Effector memory CD4-positive, alpha-beta T cell (primary cell): ENCODE measurements at regions not wholly inside any gene's neighbourhood (a gene's known extent, or its start where the extent isn't known, plus 50 kb on each side); places are given as distances from the start of the nearest gene placed in this dataset.

Source experiments
- DNase-seq, 3 donors: peaks; one replicate each; pipeline ENCODE4 v3.0.0-alpha.2; 2020
- H3K27ac ChIP-seq: 2 replicates; pipeline ENCODE4 v1.7.0; 2013; ENCODE audit warnings: mild to moderate bottlenecking, low read length, moderate library complexity; ENCODE audit not compliant: insufficient read depth, poor library complexity, severe bottlenecking
- H3K27me3 ChIP-seq: replicated peaks from 2 replicates; pipeline ENCODE4 v1.7.0; 2013; ENCODE audit warnings: mild to moderate bottlenecking, low read length; ENCODE audit not compliant: insufficient read depth, control insufficient read depth, poor library complexity, severe bottlenecking
- H3K36me3 ChIP-seq: 2 replicates; pipeline ENCODE4 v1.7.0; 2013; ENCODE audit warnings: mild to moderate bottlenecking, low read length, moderate library complexity; ENCODE audit not compliant: control insufficient read depth, insufficient read depth
- H3K4me1 ChIP-seq: 2 replicates; pipeline ENCODE4 v1.7.0; 2013; ENCODE audit warnings: low read length, mild to moderate bottlenecking; ENCODE audit not compliant: control insufficient read depth, insufficient read depth, poor library complexity, severe bottlenecking
- H3K4me3 ChIP-seq: 2 replicates; pipeline ENCODE4 v1.7.0; 2013; ENCODE audit warnings: low read length, low read depth, mild to moderate bottlenecking; ENCODE audit not compliant: insufficient read depth, poor library complexity, severe bottlenecking
- H3K9me3 ChIP-seq: 2 replicates; pipeline ENCODE4 v1.7.0; 2013; ENCODE audit warnings: mild to moderate bottlenecking, low read length, moderate library complexity; ENCODE audit not compliant: control insufficient read depth

DNA sequence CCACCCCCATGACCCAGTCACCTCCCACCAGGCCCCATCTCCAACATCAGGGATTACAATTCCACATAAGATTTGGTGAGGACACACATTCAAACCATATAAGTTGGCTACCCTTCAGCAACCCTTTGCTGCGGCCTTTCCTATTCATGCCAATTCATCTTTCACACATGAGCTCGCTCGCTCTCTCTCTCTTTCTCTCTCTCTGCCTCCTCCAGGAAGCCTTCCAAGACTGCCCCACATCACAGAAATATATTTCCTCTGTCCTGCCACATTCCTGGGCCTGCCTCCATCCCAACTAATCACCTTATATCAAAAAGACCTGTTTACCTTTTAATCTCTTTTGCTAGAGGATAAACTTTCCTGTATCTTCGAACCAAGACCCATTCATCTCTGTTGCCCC, 188.9 kb downstream of the TTC32 start:
- no peaks in the 10 kb centered on the region for H3K4me1 ChIP-seq

DNA sequence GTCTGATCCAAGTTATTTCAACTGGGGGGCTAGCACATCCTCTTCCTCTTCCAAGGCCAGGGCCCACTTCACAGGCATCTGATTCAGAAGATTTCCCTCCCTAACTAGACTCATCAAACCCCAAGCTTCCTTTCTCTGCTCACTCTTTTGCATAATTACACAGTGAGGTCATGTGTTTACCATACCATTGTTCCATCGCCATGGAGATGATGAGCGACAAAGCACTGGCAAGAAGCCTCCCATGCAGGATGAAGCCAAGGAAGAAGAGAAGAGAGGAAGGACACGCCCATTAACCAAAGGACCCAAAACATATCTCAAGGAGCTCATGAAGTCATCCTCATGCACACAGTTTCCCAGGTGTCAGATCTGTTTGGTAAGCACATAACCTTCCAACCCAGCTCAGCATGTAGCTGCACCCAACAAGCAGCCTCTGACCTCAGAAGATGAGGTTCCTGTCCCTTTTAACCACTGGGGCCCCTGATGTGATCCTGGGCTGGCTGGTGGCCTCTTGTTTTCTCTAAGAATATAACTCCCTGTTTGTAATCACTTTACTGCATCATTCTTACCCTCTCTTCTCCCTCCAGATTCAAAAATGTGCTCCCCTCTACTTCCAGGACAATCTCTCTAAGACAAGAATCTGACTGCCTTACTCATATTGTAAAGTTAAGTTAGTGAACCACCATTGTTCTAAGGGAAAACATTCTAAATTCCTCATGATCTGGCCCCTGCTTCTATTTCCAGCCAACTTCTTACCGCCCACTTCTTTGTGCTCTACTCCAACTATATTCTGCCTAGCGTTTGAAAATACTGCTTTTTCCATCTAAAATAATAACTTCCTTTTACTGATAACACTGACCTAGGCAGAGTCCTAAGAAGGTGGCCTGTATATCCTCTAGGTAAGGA, 190.1 kb downstream of the TTC32 start:
- Histone ChIP-seq H3K27me3 (no peaks in the 10 kb centered on the region), H3K36me3 (no peaks in the 10 kb centered on the region)

More for the DNA sequence above, 188.9 kb downstream of the TTC32 start:
- no peak overlapping the region for H3K27ac ChIP-seq
- no peaks in the 10 kb centered on the region for H3K36me3 ChIP-seq
- no peak for DNase-seq
- H3K4me3 ChIP-seq = no peak overlapping the region
- H3K27me3 ChIP-seq = no peaks in the 10 kb centered on the region
- H3K9me3 ChIP-seq = no peaks in the 10 kb centered on the region

DNA sequence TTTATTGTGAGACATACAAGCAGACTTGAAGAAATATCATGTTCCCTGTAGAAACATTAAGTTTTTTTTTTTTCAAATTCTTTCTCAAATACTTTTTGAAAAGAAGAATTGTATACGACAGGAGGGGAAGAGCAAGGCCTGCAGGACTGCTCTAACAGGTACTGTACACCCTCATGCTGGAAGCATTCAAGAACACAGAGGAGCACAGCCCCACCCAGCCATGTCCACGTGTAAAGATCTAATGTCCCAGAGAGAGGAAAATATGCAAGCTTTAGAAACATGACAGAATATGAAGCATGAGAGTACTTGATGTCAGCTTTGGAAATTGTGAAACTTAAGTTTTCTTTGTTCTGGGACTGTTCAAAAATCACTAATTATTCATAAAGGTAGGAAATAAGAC, 191.6 kb downstream of the TTC32 start:
- no peak overlapping the region for H3K4me3 ChIP-seq
- H3K36me3 ChIP-seq = no peaks in the 10 kb centered on the region
- H3K4me1 ChIP-seq = no peaks in the 10 kb centered on the region
- H3K27ac ChIP-seq = no peak overlapping the region
- DNase-seq = no peak
- H3K9me3 ChIP-seq = no peaks in the 10 kb centered on the region
- H3K27me3 ChIP-seq = no peaks in the 10 kb centered on the region

More for the DNA sequence above, 190.1 kb downstream of the TTC32 start:
- H3K9me3 ChIP-seq = no peaks in the 10 kb centered on the region
- no peak for DNase-seq
- no peak overlapping the region for H3K4me3 ChIP-seq
- no peak overlapping the region for H3K27ac ChIP-seq
- no peaks in the 10 kb centered on the region for H3K4me1 ChIP-seq

DNA sequence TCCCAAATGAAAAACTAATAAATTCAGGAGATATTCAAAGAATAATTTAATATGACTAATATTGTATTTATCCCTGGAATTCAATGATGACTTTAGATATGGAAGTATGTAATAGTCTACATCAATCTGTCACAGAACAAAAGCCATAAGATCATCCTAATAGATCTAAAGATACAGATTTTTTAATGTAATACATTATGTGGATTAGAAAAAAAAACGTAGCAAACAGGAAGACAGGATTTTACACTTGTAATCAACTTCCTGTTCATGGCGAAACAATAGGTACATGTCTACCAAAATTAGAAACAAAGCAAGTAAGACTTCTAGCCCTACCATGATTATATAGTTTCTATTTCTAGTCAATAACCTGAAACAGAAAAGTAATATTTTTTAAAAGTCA, 192.2 kb downstream of the TTC32 start:
- DNase-seq = no peak
- no peaks in the 10 kb centered on the region for H3K9me3 ChIP-seq
- no peaks in the 10 kb centered on the region for H3K36me3 ChIP-seq
- H3K27me3 ChIP-seq = no peaks in the 10 kb centered on the region
- H3K4me1 ChIP-seq = no peaks in the 10 kb centered on the region
- no peak overlapping the region for H3K27ac ChIP-seq
- no peak overlapping the region for H3K4me3 ChIP-seq

DNA sequence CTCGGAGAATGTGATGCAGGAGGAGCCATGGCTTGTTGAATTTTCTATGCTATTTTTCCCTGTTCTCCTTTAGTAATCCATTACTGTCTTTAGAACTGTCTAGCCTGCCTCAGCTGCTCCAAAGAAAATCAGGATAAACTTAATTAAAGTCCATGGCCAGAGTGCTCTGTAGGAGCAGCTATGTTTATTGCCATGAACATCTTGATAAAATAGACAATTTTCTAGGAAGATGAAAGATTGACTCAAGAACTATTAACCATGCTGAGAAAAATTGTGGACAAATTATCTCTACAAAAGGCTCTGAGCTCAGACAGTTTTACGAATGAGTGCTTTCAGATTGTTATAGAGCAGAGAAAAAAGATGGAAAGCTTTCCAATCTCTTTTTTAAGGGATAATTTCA, 193.0 kb downstream of the TTC32 start:
- H3K9me3 ChIP-seq = no peaks in the 10 kb centered on the region
- DNase-seq = no peak
- H3K27me3 ChIP-seq = no peaks in the 10 kb centered on the region
- H3K36me3 ChIP-seq = no peaks in the 10 kb centered on the region
- no peak overlapping the region for H3K4me3 ChIP-seq
- H3K4me1 ChIP-seq = no peaks in the 10 kb centered on the region
- H3K27ac ChIP-seq = no peak overlapping the region

DNA sequence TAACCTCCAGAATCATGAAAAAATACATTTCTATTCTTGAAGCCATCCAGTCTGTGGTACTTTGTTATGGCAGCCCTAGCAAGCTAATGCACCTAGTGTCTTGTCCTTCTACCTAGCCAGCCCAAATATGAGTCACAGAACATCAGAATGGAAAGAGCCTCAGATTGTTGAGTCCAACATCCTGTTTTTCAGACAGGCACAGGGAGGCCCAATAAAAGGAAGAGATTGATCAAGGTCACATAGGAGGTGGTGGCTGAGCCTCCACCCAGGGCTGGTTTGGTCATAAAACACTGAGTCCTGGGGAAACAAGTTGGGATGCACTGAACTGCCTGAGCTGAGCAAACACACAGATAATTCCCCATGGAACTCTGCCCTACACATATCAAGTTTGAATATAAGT, 195.5 kb downstream of the TTC32 start:
- H3K9me3 ChIP-seq = no peaks in the 10 kb centered on the region
- H3K4me1 ChIP-seq = no peaks in the 10 kb centered on the region
- H3K27me3 ChIP-seq = no peaks in the 10 kb centered on the region
- H3K27ac ChIP-seq = no peak overlapping the region
- no peak for DNase-seq
- H3K4me3 ChIP-seq = no peak overlapping the region
- H3K36me3 ChIP-seq = no peaks in the 10 kb centered on the region

DNA sequence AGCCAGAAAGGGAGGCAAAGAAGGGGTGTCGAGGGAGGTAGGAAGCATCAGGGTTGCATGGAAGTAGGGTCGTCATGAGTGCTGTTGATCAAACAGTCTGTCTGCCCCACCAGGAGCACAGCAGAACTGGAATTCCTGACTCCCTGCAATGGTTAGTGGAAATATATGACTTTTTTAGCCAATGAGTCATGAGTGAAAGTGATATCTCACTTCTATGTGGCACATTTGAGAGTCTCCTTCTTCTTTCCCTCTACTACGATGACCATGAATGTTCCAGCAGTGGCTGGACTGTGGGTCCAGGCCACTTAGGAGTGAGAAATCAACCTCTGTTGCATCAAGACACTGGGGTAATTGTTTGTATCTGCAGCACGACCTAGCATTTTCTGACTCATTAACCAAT, 199.5 kb downstream of the TTC32 start:
- Histone ChIP-seq H3K4me1 (no peaks in the 10 kb centered on the region), H3K9me3 (no peaks in the 10 kb centered on the region), H3K36me3 (no peaks in the 10 kb centered on the region), H3K27me3 (no peaks in the 10 kb centered on the region), H3K27ac (no peak overlapping the region), H3K4me3 (no peak overlapping the region)
- no peak for DNase-seq

DNA sequence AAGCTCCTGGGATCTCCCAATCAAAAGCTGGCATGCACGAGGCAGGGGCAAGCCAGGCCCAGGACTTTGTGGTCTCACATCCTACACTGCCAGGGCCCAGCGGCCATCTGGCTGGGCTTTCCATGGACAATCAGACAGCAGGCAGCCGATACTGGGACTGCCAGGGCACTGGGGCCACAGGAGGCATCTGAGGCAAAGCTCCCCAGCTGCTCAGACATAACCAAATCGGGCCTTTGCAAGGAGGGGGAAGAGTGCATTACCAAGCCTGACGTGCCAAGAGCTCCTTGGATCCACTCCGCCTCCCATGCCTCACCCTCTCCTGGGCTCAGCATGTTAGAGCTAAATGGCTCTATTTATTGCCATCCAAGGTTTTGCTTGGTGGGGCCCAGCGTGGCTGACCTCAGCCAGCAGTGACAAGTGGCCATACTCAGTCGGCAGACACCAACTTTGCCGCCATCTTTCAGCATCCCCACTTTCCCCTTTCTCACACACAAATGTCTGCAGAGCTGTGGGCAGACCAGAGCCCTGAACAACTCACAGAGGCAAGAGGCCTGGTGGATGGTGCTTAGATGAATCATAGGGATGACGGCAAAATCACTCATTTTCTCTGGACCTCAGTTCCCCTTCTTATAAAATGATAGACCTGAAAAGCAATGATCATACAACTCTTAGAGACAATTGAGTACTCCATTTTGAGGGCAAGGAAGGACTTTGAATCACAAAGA, 200.8 kb downstream of the TTC32 start:
- H3K27me3 ChIP-seq = no peaks in the 10 kb centered on the region
- DNase-seq = no peak

DNA sequence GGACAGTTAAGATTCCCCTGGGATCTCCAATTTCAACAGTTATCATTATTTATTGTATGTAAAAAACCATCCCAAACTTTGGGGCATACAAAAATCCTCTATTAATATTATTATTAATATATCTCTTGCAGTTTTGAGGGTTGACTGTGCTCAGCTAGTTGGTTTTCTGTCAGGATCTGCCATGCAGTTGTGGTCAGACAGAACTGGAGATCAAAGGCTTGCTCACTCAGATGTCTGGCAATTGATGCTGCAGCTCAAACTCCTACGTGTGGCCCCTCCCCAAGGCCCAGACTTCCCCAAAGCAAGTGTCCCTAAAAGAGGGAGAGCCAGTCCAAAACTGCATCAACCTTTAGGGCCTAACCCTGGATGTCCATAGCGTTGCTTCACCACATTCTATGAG, 204.7 kb downstream of the TTC32 start:
- Histone ChIP-seq H3K36me3 (no peaks in the 10 kb centered on the region), H3K27me3 (no peaks in the 10 kb centered on the region), H3K4me3 (no peak overlapping the region), H3K4me1 (no peaks in the 10 kb centered on the region), H3K9me3 (no peaks in the 10 kb centered on the region), H3K27ac (no peak overlapping the region)
- no peak for DNase-seq

More for the DNA sequence above, 200.8 kb downstream of the TTC32 start:
- Histone ChIP-seq H3K9me3 (no peaks in the 10 kb centered on the region), H3K4me3 (no peak overlapping the region), H3K36me3 (no peaks in the 10 kb centered on the region), H3K4me1 (no peaks in the 10 kb centered on the region), H3K27ac (no peak overlapping the region)

DNA sequence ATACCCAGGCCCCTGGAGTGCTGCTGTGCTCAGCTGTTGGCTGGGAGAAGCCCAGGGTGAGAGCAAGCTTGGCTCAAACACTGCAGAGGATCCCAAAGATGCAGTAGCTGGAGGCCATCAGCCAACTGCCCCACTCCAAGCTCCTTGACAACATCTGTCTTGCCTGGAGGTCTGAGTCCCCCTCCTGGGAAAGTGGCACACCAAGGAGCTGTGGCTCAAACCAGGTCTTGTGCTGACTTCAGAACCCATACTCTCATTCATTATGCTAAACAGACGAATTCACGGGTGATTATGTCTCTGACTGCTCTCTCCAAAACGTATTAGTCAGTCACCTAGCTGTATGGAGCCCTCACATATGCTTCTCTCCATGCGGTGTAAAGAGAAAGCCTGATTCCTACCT, 206.1 kb downstream of the TTC32 start:
- H3K27me3 ChIP-seq = no peaks in the 10 kb centered on the region
- no peaks in the 10 kb centered on the region for H3K4me1 ChIP-seq
- no peaks in the 10 kb centered on the region for H3K9me3 ChIP-seq
- H3K4me3 ChIP-seq = no peak overlapping the region
- H3K27ac ChIP-seq = no peak overlapping the region
- H3K36me3 ChIP-seq = no peaks in the 10 kb centered on the region
- DNase-seq = no peak
